ENCODE measurements at regions not wholly inside any gene's neighbourhood (a gene's known extent, or its start where the extent isn't known, plus 50 kb on each side); places are given as distances from the start of the nearest gene placed in this dataset.

- Mint-ChIP-seq H3K27me3 (peaks cover 29% of the 10 kb centered on the region), H3K36me3 (ENCODE audit: low read depth) (no peaks in the 10 kb centered on the region), H3K27ac (no peak overlapping the region), H3K4me1 (peaks cover 8% of the 10 kb centered on the region), H3K4me3 (no peak overlapping the region)
- H3K9me3 ChIP-seq (ENCODE audit: control insufficient read depth, low read length, poor library complexity, severe bottlenecking) = peaks cover 3% of the 10 kb centered on the region
- ATAC-seq = no peak
- DNase-seq = no peak
Measured at GRCh38 chr4:4782969-4783368, 76.5 kb upstream of the MSX1 start.

GRCh38 chr4:4781936-4782707 lies 77.3 kb upstream of the MSX1 start:
- no peak overlapping the region for H3K4me3 Mint-ChIP-seq
- H3K27ac Mint-ChIP-seq = no peak overlapping the region
- peaks cover 29% of the 10 kb centered on the region for H3K27me3 Mint-ChIP-seq
- ATAC-seq (no peak), DNase-seq (no peak)
- H3K9me3 ChIP-seq (ENCODE audit: control insufficient read depth, low read length, poor library complexity, severe bottlenecking) = peaks cover 3% of the 10 kb centered on the region
- peaks cover 3% of the 10 kb centered on the region for H3K36me3 Mint-ChIP-seq (ENCODE audit: low read depth)
- peaks cover 8% of the 10 kb centered on the region for H3K4me1 Mint-ChIP-seq

GRCh38 chr4:4780729-4781244 lies 78.7 kb upstream of the MSX1 start:
- Mint-ChIP-seq H3K36me3 (ENCODE audit: low read depth) (peaks cover 3% of the 10 kb centered on the region), H3K27ac (no peak overlapping the region), H3K4me3 (no peak overlapping the region), H3K4me1 (peaks cover 8% of the 10 kb centered on the region), H3K27me3 (peaks cover 29% of the 10 kb centered on the region)
- DNase-seq (no peak), ATAC-seq (no peak)
- no peaks in the 10 kb centered on the region for H3K9me3 ChIP-seq (ENCODE audit: control insufficient read depth, low read length, poor library complexity, severe bottlenecking)

GRCh38 chr4:4779486-4779885 lies 80.0 kb upstream of the MSX1 start:
- Mint-ChIP-seq H3K4me1 (peaks cover 8% of the 10 kb centered on the region), H3K4me3 (no peak overlapping the region), H3K27me3 (peaks cover 29% of the 10 kb centered on the region), H3K36me3 (ENCODE audit: low read depth) (peaks cover 3% of the 10 kb centered on the region), H3K27ac (no peak overlapping the region)
- DNase-seq (no peak), ATAC-seq (no peak)
- no peaks in the 10 kb centered on the region for H3K9me3 ChIP-seq (ENCODE audit: control insufficient read depth, low read length, poor library complexity, severe bottlenecking)

- Mint-ChIP-seq H3K4me1 (peaks cover 8% of the 10 kb centered on the region), H3K36me3 (ENCODE audit: low read depth) (peaks cover 3% of the 10 kb centered on the region)
Measured at GRCh38 chr4:4779054-4779453, 80.4 kb upstream of the MSX1 start.

DNA sequence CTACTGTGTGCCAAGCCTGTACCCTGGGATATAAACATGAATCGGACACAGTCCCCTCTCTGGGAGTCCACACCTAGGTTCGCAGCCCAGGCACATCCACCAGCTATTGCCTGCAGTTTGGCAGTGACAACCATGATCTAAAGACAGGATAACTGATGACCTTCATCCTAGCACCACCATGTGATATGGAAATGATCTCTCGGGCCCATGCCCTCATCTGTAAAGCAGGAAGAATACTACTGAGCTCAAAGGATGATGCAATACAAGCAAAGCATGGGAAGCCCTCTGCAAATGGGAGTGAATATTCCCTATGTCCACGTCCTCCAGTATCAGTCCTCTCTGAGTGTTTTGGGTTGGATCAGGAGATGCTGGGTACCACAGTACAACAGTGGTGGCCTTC lies 80.9 kb upstream of the MSX1 start:
- no peak for ATAC-seq

More at GRCh38 chr4:4779054-4779453, 80.4 kb upstream of the MSX1 start:
- ATAC-seq (no peak), DNase-seq (no peak)
- no peak overlapping the region for H3K27ac Mint-ChIP-seq
- no peaks in the 10 kb centered on the region for H3K9me3 ChIP-seq (ENCODE audit: control insufficient read depth, low read length, poor library complexity, severe bottlenecking)
- peaks cover 29% of the 10 kb centered on the region for H3K27me3 Mint-ChIP-seq
- no peak overlapping the region for H3K4me3 Mint-ChIP-seq

DNA sequence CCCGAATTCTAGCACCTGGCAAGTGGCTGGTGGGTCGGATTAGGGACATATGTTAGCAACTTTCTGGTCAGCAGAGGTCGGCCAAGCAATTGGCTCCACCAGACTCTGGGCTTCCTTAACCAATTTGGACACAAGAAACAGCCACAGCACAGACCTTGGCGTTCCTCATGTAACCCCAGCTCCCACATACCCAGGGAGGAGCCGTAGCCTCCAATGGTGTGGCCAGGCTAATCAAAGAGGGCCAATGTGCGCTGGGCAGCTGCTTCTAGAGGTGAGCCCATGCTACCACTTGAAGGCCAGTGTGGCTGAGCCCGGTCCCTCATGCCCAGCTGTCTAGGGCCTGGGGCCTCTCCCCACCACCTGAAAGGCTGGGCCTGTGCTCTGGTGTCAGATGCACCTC lies 82.5 kb upstream of the MSX1 start:
- Mint-ChIP-seq H3K27me3 (peaks cover 23% of the 10 kb centered on the region), H3K27ac (no peak overlapping the region), H3K4me1 (peaks cover 2% of the 10 kb centered on the region), H3K36me3 (ENCODE audit: low read depth) (peaks cover 3% of the 10 kb centered on the region), H3K4me3 (no peak overlapping the region)
- DNase-seq (no peak), ATAC-seq (no peak)
- H3K9me3 ChIP-seq (ENCODE audit: control insufficient read depth, low read length, poor library complexity, severe bottlenecking) = no peaks in the 10 kb centered on the region

More for the DNA sequence above, 80.9 kb upstream of the MSX1 start:
- Mint-ChIP-seq H3K36me3 (ENCODE audit: low read depth) (peaks cover 3% of the 10 kb centered on the region), H3K27me3 (peaks cover 29% of the 10 kb centered on the region), H3K27ac (no peak overlapping the region), H3K4me1 (peaks cover 8% of the 10 kb centered on the region), H3K4me3 (no peak overlapping the region)
- DNase-seq = no peak
- no peaks in the 10 kb centered on the region for H3K9me3 ChIP-seq (ENCODE audit: control insufficient read depth, low read length, poor library complexity, severe bottlenecking)

GRCh38 chr4:4776335-4776734 lies 83.1 kb upstream of the MSX1 start:
- H3K4me3 Mint-ChIP-seq = no peak overlapping the region
- no peak overlapping the region for H3K27ac Mint-ChIP-seq
- ATAC-seq (no peak), DNase-seq (no peak)
- peaks cover 3% of the 10 kb centered on the region for H3K36me3 Mint-ChIP-seq (ENCODE audit: low read depth)
- H3K9me3 ChIP-seq (ENCODE audit: control insufficient read depth, low read length, poor library complexity, severe bottlenecking) = no peaks in the 10 kb centered on the region
- peaks cover 23% of the 10 kb centered on the region for H3K27me3 Mint-ChIP-seq
- H3K4me1 Mint-ChIP-seq = no peaks in the 10 kb centered on the region

DNA sequence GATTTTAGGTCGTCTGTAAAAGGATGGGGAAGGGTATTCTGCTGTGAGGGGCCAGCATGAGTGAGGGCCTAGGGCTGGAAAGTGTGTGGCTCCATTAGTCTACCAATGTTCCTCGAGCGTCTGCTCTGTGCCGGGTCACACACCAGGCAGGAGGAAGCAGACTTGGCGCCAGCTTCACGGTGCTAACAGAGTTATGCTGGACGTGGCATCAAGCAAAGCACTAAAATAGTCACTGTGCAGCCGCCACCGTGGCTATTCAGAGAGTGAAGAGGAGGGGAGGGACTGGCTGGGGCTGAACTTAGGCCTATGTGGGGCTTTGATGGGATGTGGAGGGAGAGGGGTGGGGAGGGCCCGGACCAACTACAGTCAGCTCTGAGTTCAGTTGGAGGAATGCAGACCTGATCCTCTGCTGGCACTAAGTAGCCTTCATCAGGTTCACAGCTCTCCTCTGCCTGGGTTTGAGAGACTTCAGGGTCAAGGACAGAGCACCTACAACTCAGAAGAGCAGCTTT lies 83.9 kb upstream of the MSX1 start:
- no peak for ATAC-seq
- H3K9me3 ChIP-seq (ENCODE audit: control insufficient read depth, low read length, poor library complexity, severe bottlenecking) = no peaks in the 10 kb centered on the region
- no peaks in the 10 kb centered on the region for H3K4me1 Mint-ChIP-seq
- peaks cover 3% of the 10 kb centered on the region for H3K36me3 Mint-ChIP-seq (ENCODE audit: low read depth)
- no peak overlapping the region for H3K4me3 Mint-ChIP-seq
- DNase-seq = no peak
- no peak overlapping the region for H3K27ac Mint-ChIP-seq
- H3K27me3 Mint-ChIP-seq = peaks cover 19% of the 10 kb centered on the region

DNA sequence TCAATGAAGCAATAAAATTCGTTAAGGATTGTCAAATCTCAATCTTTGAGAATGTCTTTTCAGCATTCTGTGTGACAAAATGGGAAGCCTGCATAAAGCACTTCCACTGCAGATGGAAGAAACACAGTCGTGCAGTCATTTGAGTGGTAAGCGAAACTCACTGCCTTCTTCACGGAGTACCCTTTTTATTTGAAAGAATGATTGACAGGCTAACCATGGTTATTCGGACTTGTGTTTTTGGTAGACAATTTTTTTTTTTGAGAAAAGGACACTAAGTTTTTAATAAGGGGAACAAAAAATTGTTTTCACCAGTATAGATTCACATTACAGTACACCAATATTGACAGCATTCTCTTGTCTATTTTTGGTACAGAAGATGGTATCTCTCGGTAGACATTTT lies 86.9 kb upstream of the MSX1 start:
- no peak for DNase-seq
- Mint-ChIP-seq H3K36me3 (ENCODE audit: low read depth) (peaks cover 2% of the 10 kb centered on the region), H3K4me3 (no peak overlapping the region), H3K27me3 (no peaks in the 10 kb centered on the region), H3K4me1 (no peaks in the 10 kb centered on the region), H3K27ac (no peak overlapping the region)
- no peaks in the 10 kb centered on the region for H3K9me3 ChIP-seq (ENCODE audit: control insufficient read depth, low read length, poor library complexity, severe bottlenecking)
- ATAC-seq = no peak

GRCh38 chr4:4771160-4771559 lies 88.3 kb upstream of the MSX1 start:
- no peak for DNase-seq
- ATAC-seq = no peak

DNA sequence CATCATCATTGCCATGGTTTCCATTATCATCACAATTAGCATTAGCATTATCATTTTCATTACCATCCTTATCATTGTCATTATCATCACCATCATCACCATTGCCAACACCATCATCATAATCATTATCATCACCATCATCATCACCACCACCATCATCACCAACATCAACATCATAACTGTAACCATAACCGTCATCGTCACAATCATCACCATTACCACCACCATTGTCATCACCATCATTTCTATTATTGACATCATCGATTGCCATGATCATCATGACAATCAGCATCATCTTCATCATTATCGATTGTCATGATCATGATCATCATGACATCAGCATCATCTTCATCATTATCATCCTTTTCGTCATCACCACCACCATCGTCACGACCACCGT lies 88.9 kb upstream of the MSX1 start:
- DNase-seq (no peak), ATAC-seq (no peak)
- H3K9me3 ChIP-seq (ENCODE audit: control insufficient read depth, low read length, poor library complexity, severe bottlenecking) = no peaks in the 10 kb centered on the region
- H3K36me3 Mint-ChIP-seq (ENCODE audit: low read depth) = no peaks in the 10 kb centered on the region
- H3K4me3 Mint-ChIP-seq = no peak overlapping the region
- no peaks in the 10 kb centered on the region for H3K4me1 Mint-ChIP-seq
- H3K27me3 Mint-ChIP-seq = no peaks in the 10 kb centered on the region
- no peak overlapping the region for H3K27ac Mint-ChIP-seq

More at GRCh38 chr4:4771160-4771559, 88.3 kb upstream of the MSX1 start:
- Mint-ChIP-seq H3K27me3 (no peaks in the 10 kb centered on the region), H3K36me3 (ENCODE audit: low read depth) (no peaks in the 10 kb centered on the region), H3K4me1 (no peaks in the 10 kb centered on the region), H3K4me3 (no peak overlapping the region), H3K27ac (no peak overlapping the region)
- H3K9me3 ChIP-seq (ENCODE audit: control insufficient read depth, low read length, poor library complexity, severe bottlenecking) = no peaks in the 10 kb centered on the region

DNA sequence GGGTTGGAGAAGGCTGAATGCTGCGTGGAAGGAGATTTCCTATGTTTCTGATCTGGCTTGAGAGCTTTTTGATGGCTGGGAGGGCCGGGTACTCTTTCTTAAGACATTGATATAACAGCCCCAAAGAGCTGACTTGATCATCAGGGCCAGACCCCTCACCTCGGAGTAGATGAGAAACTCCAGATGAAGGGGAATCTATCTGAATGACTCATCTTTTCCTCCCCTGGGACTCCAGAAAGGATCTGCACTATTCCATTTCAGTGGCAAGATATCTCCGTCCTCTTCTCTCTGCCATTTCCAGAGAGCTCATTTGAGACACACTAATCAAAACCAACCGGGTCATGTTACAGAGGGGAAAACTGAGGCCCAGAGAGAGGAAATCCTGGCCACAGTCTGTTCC lies 92.9 kb upstream of the MSX1 start:
- no peak for DNase-seq

GRCh38 chr4:4765811-4766210 lies 93.7 kb upstream of the MSX1 start:
- no peak for DNase-seq
- Mint-ChIP-seq H3K27me3 (no peaks in the 10 kb centered on the region), H3K36me3 (ENCODE audit: low read depth) (no peaks in the 10 kb centered on the region), H3K27ac (no peak overlapping the region), H3K4me3 (no peak overlapping the region), H3K4me1 (peaks cover 6% of the 10 kb centered on the region)
- no peaks in the 10 kb centered on the region for H3K9me3 ChIP-seq (ENCODE audit: control insufficient read depth, low read length, poor library complexity, severe bottlenecking)
- no peak for ATAC-seq

More for the DNA sequence above, 92.9 kb upstream of the MSX1 start:
- no peaks in the 10 kb centered on the region for H3K9me3 ChIP-seq (ENCODE audit: control insufficient read depth, low read length, poor library complexity, severe bottlenecking)
- Mint-ChIP-seq H3K4me3 (no peak overlapping the region), H3K4me1 (peaks cover 6% of the 10 kb centered on the region), H3K27me3 (no peaks in the 10 kb centered on the region), H3K27ac (no peak overlapping the region), H3K36me3 (ENCODE audit: low read depth) (no peaks in the 10 kb centered on the region)
- no peak for ATAC-seq

Data from T-helper 17 cell (primary cell).